ENCODE measurements at regions not wholly inside any gene's neighbourhood (a gene's known extent, or its start where the extent isn't known, plus 50 kb on each side); places are given as distances from the start of the nearest gene placed in this dataset.

DNA sequence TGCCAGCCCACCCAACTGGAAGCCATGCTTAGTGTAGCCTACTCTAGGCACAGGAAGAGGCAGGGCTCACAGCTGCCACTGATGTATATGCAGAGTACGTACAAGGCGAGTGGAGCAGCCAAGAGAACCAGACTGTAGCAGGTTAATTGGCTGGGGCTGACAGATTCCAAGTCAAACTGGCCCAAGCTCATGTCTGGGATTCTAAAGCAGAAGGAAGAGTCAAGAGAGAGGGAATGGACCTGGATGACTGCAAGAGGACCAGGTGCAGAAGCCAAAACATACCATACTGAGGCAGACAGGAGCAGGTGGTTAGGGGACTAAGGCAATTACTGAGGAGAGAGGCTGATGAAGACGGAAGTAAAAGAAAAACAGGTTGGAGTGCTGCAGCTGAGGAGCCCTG lies 51.3 kb upstream of the LRRN2 start:
- DNase-seq: peak; percentile 88

DNA sequence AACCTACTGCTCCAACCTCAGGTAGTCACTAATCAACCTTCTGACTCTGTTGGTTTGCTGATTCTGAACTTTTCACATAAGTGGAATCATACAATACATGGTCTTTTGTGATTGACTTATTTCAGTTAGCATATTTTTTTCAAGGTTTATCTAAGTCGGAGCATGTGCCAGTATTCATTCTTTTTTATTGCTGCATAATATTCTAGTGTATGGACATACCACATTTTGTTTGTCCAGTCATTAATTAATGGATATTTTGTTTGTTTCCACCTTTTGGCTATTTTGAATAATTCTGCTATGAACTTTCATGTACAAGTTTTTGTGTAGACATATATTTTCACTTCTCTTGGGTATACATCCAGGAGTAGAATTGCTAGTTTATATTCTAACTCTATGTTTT lies 53.0 kb upstream of the LRRN2 start:
- DNase-seq: no peak

DNA sequence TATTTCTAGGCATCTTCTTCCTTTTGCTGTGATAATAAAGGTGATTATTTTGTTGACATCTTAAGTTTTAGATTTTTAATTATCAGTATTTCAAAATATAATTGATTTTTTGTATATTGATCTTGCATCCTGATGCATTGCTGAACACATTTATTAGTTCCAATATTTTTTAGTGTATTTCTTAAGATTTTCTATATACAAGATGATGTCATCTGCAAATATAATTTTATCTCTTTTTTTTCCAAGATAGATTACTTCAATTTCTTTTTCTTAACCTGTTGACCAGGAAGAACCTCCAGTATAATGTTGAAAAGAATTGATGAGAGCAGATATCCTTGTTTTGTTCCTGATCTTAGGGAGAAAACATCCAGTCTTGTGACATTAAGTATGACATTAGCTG lies 54.8 kb upstream of the LRRN2 start:
- no peak for DNase-seq

DNA sequence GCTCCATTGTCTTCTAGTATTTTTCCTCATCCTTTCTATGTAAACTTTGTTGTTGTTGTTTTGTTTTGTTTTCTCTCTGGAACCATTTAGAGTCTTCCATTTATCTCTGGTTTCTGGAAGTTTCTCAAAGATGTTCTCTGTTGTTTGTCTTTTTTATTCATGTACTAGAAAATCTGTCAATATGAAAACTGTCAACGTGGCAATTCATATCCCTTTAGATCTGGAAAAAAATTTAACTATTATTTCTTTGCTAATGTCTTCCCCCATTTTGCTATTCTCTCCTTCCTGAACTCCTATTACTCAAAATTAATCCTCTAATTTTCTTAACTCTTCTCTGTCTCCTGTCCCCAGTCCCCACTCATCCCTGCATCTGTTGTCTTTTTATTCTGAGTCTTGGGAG lies 55.9 kb upstream of the LRRN2 start:
- DNase-seq: no peak

DNA sequence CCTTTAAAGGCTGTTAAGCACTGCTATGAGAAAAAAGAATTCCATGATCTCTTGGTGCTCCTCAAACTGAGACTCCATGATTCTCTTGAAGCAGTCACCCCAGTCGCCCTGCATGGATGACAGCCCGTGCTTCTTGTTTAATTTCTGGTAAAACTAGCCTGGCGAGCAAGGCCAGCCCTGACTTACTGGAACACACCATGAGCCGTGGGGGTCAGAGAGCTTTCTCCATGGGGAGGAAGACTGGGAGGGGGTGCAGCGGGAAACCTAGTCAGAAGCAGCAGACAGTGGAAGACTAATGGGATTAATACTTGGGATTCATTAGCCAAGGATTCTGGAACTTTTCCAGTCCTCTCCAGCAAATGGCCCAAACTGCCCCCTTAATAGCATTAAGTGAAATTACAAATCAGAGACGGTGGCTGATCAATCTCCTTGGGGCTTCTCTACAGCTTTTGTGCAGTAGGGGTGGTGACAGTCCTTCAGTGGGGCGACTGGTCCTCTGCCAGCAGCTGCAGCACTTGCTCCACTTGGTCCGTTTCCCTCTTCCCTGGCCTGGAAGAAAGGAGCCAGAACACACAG lies 57.2 kb upstream of the LRRN2 start:
- peak; percentile 43 for DNase-seq

DNA sequence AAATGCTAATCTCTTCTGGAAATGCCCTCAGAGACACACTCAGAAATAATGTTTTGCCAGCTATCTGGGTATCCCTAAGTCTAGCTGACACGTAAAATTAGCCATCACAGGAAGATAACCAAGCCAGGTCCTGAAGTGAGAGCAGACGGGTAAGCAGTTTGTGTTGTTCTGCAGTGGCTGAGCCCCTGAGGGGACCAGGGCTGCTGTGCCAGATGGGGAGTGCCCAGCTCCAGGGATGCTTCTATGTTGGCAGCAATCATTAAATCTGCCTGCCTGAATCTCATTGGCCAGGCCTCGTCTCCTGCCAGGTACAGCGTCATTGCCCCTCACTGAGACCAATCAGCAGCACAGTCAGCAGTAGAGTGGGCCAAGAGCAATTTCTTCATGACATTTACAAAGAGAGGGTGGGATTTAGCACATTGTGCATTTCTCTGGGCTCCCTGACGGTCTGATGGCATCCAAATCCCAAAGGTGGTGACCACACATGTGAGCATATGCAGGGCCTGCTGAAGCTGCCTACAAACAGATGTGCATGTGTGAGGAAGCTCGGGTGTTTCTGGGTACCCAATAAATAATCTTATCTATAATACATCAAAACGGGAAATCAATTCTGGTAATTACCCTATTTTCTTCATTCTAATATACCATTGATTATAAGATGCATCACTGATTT lies 58.7 kb upstream of the LRRN2 start:
- DNase-seq: peak; percentile 93

DNA sequence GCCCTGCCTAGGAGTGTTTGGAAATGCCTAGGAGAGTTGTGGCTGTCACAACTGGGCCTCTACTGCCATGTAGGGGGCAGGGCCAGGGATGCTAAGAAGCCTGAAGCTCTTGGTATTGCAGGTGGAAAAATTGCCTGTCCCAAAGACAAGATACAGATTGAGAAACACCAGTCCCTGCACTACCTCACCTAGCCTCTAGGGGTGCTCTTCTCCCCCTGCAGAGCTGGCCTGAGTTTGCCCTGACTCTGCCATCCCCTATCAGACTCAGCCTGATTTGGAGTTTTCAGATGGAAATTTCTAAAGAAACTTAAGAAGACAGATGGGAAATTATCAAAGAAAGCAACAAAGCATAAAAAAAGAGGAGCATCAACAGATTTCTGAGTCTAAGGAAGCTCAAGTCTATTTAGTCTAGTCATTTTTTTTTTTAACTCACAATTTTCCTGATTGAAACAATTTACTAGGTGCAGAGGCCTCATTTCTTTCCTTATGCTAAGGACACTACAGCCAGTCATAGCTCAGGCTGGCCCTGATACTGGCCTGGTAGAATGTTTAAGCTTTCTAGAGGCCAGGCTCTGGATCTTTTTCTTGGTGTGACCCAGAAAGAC lies 61.4 kb upstream of the LRRN2 start:
- peak; percentile 30 for DNase-seq

DNA sequence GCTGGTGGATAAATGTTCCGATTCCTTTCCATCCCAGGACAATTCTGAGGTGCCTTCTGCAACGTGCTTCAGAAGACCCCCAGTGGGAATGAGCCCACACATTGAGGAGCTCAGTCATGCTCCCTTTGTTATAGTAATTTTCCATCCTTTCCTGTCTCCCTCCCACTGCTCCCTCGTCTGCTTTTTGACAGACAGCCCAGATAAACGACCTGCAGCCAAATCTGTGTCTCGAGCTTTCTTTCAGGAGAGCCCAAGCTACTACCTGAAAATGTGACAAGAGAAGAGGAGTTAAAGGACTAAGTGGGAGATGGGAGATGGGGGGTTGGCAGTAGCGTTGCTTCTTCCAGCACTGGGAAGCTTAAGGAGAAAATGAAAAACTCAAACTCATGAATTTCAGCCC lies 65.9 kb upstream of the LRRN2 start:
- no peak for DNase-seq

DNA sequence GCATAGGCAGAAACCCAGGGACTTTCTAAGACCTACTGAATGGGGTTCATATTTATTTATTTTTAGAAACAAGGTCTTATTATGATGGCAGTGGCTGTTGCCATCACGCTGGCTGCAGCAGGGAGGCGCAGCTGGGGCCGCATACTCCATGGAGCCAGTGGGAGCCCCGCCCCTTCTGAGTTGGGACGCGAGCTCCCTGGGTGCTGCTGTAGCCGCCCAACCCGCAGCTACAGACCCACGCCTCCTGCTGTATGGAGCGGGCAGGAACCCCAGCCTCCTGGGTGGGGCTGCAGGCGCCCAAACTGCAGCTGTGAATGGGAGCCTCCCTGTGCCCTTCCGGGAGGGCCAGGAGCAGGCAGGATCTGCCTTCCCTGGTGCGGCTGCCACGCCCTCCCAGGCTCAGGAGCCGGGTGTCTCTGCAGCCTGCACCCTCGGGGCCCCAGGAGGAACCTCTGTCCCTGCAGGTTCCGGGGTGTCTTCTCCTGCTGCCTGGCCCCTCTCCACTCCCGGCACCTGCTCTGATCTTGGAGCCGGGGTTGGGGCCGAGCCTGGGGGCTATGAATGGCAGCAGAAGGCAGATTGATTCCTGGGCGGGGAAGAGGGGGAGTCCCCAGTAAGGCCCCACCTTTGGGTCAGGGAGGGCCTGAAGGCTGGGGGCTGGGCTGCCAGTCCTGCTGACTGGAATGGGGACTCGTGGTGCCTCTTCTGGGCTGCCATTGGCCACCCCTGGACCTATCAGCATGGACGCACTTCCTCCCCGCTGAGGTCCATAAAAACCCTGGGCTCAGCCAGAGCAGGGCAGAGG lies 66.5 kb upstream of the LRRN2 start:
- DNase-seq: no peak

DNA sequence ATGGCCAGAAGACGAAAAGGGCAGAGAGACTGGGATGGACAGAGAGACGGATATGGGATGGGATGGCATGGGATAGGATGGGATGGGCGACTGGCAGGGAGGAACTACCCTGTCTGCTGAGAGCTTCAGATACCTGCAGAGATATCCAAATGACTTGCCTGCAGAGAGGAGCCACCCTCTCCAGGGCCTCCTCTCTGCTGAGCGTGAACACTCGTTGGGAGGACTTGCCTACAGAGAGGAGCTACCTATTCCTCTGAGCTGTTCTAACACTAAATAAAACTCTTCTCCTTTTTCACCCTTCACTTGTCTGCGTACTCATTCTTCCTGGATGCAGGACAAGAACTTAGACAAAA lies 67.1 kb upstream of the LRRN2 start:
- no peak for DNase-seq

DNA sequence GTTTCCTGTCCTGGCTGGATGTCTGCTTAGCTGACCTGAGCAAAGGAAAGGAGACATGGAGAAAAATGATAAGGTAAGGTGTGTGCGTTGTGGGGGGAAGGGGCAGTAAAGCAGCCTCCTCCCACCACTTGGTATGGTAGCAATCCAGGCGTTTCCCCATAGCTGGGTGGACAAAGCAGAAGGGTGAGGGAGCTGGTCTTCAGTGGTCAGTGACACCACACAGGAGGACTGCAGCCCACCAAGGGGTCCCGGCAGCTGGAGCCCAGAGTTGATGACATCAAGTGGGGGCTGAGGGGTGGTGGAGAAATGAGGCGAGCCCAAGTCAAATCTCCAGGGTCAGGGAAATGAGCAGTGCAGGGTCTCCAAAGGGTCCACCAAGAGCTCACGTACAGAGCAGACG lies 69.3 kb upstream of the LRRN2 start:
- no peak for DNase-seq

DNA sequence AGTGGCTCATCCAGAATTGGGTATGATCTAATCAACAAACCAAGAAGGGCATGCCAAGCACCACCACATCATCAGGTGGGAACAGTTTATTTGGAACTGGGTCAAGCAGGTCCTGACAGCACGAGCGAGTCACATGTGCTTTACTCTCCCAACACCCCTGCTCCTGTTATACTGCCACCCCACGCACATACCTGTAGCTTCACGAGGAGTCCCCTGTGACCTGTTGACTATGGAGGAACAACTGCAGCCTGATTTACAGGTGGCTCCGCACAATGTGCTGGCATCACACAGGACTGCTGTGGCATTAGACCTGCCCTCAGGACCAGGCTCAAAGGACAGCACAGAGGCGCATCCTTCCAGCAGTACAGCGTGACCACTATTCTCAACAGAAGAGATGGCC lies 70.8 kb upstream of the LRRN2 start:
- no peak for DNase-seq

DNA sequence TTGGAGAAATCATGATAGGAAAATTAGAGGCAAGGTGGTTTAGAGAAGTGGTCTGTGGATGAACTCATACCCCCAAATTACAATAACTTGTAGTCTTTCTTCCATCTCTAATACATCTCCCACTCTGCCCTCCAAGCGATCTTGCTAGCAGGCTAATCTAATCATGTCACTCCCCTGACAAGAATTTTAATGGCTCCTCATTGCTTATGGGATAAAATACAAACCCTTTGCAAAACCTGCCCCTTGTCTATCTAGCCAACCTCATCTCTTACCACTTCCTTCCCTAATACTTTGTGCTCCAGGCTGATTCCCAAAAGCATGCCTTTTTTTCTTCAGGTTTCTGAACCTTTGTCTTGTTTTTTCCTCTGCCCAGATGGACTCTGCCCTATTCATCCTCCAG lies 71.3 kb upstream of the LRRN2 start:
- no peak for DNase-seq

DNA sequence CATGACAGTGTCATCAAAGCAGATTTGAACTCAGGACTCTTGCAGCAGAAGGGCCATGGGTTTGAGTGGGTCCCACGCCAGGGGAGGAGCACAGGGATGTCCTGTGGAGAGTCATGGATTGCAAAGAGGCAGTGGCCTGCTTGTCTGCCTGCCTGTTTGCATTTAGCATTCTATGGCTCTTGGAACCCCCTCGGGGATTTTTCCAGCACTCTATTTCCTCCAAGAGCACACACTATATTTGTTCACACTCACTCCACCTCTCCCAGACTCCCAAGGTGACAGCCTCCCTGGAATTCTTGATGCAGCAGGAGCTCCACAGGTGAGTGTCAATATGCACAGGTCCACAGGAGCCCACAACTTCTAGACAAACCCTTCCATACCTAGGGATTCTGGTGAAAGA lies 73.1 kb upstream of the LRRN2 start:
- DNase-seq: no peak

DNA sequence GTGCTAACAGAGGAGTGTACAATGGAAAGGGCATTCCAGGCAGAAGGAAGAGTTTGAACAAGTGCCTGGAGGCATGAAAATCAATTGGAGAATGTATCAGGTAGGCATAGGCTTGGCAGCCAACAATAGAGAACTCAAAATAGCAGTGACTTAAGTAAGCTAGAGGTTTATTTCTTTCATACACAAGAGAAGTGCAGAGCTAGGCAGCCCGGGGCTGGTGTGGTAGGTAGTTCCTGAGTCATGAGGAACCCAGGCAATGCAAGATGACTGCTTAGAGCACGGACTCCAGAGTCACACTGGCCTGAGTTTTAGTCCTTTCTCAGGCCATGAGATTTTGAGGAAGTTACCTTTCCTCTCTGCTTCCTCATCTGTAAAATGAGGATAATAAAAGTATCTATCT lies 74.8 kb upstream of the LRRN2 start:
- no peak for DNase-seq

DNA sequence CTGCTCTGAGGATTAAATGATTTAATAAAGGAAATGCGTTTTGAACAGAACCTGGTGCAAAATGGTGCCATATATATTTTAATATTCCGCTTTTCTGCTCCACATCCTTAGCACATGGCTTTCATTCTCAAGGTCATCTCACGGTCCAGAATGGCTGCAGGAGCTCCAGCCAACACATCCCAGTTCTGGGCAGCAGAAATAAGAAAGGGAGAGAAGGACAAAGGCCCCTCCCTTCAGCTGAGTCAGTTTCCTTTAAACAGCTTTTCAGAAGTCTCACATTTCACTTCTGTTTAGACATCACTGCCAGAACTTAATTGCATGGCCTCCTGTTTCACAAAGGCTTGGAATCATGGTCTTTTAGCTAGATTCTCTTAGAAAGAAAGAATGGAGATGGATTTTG lies 75.2 kb upstream of the LRRN2 start:
- peak; percentile 8 for DNase-seq

DNA sequence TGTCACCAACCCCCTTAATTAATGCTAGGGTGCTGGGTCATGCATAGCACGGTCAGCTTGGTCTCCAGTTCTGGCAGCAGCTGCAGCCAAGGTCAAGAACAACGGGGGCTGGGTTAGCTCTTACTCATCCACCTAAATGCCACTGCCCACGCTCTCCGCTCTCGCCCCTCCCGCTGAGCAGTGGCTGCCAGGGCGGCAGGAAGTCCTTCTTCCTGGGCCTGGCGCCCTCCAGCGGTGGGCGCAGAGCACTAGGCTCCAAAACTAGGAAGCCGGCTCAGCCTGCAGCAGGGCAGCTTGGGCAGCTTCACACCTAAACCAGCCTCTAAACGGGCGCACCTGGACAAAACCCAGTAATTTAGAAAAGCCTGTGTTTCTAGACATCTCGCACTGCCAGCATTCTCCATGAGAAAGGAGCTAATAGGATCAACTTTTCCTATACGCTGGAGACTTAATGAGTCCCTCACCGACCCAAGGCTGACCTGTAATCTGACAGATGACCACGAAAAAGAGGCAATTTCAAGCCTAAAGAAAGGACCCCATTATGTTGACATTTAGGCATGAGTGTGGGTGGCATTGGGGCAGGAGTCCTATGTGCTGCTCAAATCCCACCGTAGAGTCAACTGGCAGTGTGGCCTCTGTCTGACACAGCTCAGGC lies 78.4 kb upstream of the LRRN2 start:
- peak; percentile 64 for DNase-seq

DNA sequence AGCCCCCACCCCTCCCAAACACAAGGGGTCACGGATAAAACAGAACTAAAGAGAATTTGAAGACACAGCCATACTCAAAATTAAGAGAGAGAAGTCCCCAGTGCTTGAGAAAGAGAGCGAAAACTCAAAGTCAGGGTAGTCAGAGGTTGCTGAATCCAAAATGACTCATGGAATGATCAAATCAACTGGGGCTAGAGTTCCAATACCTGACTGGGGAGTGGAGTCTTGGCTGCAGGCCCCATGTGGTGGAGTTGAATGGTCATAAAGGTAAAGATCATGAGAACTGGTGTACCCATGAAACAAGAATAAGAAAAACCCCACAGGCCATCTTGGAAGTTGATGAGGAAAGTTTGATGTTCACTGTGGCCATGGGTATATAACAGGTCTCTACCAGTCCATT lies 84.5 kb upstream of the LRRN2 start:
- DNase-seq: no peak

DNA sequence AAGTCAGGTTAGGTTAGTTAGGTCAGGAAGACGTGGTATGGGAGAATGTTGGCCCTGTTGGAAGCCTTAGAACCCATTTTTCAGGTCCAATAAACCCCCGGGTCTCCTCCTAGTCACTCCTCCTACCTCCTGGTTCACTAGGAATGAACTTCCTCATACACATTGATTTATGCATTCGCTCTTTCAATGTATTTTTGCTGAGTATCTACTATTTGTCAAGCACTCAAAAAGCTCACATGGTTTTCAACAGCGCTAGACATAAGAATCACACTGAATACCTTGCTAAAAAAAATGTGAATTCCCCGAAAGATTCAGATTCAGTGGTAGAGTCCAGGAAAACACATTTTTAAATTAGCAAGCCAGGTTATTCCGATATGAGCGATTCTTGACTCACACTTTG lies 85.8 kb upstream of the LRRN2 start:
- no peak for DNase-seq

DNA sequence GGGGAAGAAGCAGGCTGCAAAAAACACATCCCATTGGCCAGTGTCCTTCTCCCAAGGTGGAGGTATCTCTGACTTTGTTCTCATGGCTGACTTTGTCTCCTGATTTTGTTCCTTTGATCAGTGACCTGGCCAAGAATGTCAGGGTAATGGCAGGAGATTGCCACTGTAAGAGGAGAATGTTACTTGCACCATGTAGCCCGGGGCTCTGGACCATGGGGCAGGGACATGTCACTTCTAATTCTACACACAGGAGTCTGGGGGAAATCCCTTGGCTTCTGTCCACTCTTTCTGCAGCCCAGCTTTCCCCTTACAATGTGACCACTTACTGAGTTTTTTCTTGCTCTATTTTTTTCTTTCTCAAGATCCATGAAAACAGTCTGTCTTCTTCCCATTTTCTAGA lies 87.7 kb upstream of the LRRN2 start:
- DNase-seq: no peak

DNA sequence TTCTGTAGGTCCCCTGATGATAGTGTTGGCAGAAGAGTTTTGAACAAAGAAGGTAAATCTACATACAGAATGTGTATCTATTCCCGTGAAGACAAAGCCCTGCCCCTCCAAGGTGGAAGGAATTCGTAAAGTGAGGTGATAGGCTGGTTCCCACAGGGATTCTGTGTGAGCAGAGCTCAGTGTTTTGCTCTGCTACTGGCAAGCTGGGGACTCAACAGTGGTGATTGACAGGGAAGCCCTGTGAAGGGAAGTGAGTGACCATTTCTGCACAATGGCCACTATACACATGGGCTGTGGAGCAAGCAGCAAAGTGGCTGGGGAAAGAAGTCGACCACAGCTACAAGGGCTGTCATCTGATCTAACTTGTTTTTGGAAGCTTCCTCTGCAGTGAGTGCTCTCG lies 90.0 kb upstream of the LRRN2 start:
- no peak for DNase-seq

DNA sequence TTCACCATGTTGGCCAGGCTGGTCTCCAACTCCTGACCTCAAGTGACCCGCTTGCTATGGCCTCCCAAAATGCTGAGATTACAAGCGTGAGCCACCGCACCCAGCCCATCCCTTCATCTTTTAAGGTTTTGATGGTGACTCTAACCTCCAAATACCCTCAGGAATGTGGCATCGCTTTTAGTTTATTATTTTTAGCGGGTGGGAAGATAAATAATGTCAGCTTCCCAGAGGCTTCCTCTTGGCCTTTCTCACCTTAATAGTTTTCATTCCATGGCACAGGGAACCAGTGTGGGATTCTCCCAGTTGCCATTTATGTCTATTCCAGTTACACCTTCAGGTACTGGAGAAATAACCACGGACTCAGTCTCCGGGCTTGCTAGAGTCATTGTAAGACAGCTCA lies 92.1 kb upstream of the LRRN2 start:
- no peak for DNase-seq

DNA sequence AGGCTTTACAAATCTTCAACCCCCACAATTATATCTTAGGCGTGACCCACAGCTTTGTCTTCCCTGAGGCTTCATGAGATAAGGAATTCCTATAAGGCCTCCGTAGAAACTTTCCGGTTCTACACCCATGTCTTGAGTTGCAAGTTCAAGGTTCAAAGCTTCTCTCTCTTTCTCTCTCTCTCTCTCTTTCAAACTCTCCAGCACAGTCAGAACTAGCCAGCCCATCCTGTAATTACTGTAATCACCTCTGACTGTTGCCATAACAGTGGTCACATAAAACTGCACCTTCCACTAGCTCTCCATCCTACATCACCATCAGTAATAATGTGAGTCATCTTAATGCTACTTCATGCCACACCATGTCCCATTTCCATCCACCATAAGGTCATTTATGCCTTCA lies 90.0 kb upstream of the NFASC start:
- DNase-seq: no peak
